NCI-H524 (cell line): ENCODE measurements at regions not wholly inside any gene's neighbourhood (a gene's known extent, or its start where the extent isn't known, plus 50 kb on each side); places are given as distances from the start of the nearest gene placed in this dataset.

ENCODE experiments used
- DNase-seq, 2 experiments: peaks; one replicate each; lab custom pipeline; 2025; lab: John Stamatoyannopoulos, UW

GRCh38 chr17:13302983-13303382 lies 285.2 kb upstream of the ELAC2 start:
- no peak for DNase-seq

- no peak for DNase-seq
These were observed 284.6 kb upstream of the ELAC2 start for GRCh38 chr17:13302419-13302818.

GRCh38 chr17:13297183-13297582 lies 279.4 kb upstream of the ELAC2 start:
- DNase-seq: no peak

GRCh38 chr17:13293421-13293820 lies 275.6 kb upstream of the ELAC2 start:
- no peak for DNase-seq

GRCh38 chr17:13292291-13292690 lies 274.5 kb upstream of the ELAC2 start:
- DNase-seq: no peak

GRCh38 chr17:13288248-13288647 lies 270.4 kb upstream of the ELAC2 start:
- no peak for DNase-seq

GRCh38 chr17:13287226-13287625 lies 269.4 kb upstream of the ELAC2 start:
- DNase-seq: no peak

GRCh38 chr17:13283606-13284005 lies 265.8 kb upstream of the ELAC2 start:
- DNase-seq: no peak

- DNase-seq: no peak
These were observed 263.8 kb upstream of the ELAC2 start for GRCh38 chr17:13281626-13282025.

GRCh38 chr17:13273806-13274205 lies 256.0 kb upstream of the ELAC2 start:
- no peak for DNase-seq

GRCh38 chr17:13272296-13272695 lies 254.5 kb upstream of the ELAC2 start:
- DNase-seq: no peak

GRCh38 chr17:13268791-13269595 lies 251.2 kb upstream of the ELAC2 start:
- no peak for DNase-seq

- DNase-seq: no peak
These were observed 248.8 kb upstream of the ELAC2 start for GRCh38 chr17:13266606-13267005.

- no peak for DNase-seq
These were observed 247.5 kb upstream of the ELAC2 start for GRCh38 chr17:13265311-13265710.

- no peak for DNase-seq
These were observed 245.9 kb upstream of the ELAC2 start for GRCh38 chr17:13263746-13264145.

GRCh38 chr17:13256545-13256944 lies 238.7 kb upstream of the ELAC2 start:
- no peak for DNase-seq

- no peak for DNase-seq
These were observed 236.0 kb upstream of the ELAC2 start for GRCh38 chr17:13253733-13254410.

GRCh38 chr17:13244513-13244912 lies 226.7 kb upstream of the ELAC2 start:
- no peak for DNase-seq

GRCh38 chr17:13243585-13243984 lies 225.8 kb upstream of the ELAC2 start:
- no peak for DNase-seq

GRCh38 chr17:13240851-13241250 lies 223.0 kb upstream of the ELAC2 start:
- DNase-seq: no peak

GRCh38 chr17:13230350-13231264 lies 212.8 kb upstream of the ELAC2 start:
- no peak for DNase-seq

GRCh38 chr17:13228225-13228624 lies 210.4 kb upstream of the ELAC2 start:
- DNase-seq: no peak
